ENCODE measurements at regions not wholly inside any gene's neighbourhood (a gene's known extent, or its start where the extent isn't known, plus 50 kb on each side); places are given as distances from the start of the nearest gene placed in this dataset.

- H3K4me1 ChIP-seq (ENCODE audit: control insufficient read depth, extremely low read depth, insufficient read depth, low read length) = peaks cover 21% of the 10 kb centered on the region
- H3K27me3 ChIP-seq (ENCODE audit: control insufficient read depth, extremely low read depth, insufficient read depth, low read length) = no peaks in the 10 kb centered on the region
- no peak for TF ChIP-seq EZH2 (IDR thresholded peaks at IDR 0.05; ENCODE audit: low read length)
- TF ChIP-seq CTCF (optimal IDR thresholded peaks at IDR 0.05 in 1 of 3, IDR thresholded peaks at IDR 0.05 in 1 of 3, conservative IDR thresholded peaks at IDR 0.05 in 1 of 3; ENCODE audit: extremely low read depth in 1 of 3, insufficient read depth in 2 of 3, low read length in 3 of 3) = no peak
- H3K9me1 ChIP-seq (ENCODE audit: control insufficient read depth, extremely low read depth, insufficient read depth, low read length) = no peaks in the 10 kb centered on the region
- H3K27ac ChIP-seq (ENCODE audit: control insufficient read depth, insufficient read depth, low read length) = peak overlapping the region; percentile 99
- H3K4me3 ChIP-seq (ENCODE audit: control insufficient read depth in 2 of 3, extremely low read depth in 1 of 3, insufficient read depth in 2 of 3, low read depth in 1 of 3, low read length in 3 of 3) = no peak overlapping the region
- no peak overlapping the region for H2AFZ ChIP-seq (ENCODE audit: control insufficient read depth, low read length)
- H3K9ac ChIP-seq (ENCODE audit: control insufficient read depth, extremely low read depth, insufficient read depth, low read length) = no peak overlapping the region
- no peak overlapping the region for H3K4me2 ChIP-seq (ENCODE audit: control insufficient read depth, extremely low read depth, insufficient read depth, low read depth, low read length)
- H3K79me2 ChIP-seq (ENCODE audit: control insufficient read depth, insufficient read depth, low read length) = no peaks in the 10 kb centered on the region
- H4K20me1 ChIP-seq (ENCODE audit: control insufficient read depth, extremely low read depth, insufficient read depth, low read length) = no peaks in the 10 kb centered on the region
- no peak for DNase-seq (ENCODE audit: low read depth, low spot score)
- H3K36me3 ChIP-seq (ENCODE audit: control insufficient read depth in 2 of 2, extremely low read depth in 1 of 2, insufficient read depth in 2 of 2, low read length in 2 of 2) = no peaks in the 10 kb centered on the region
- dilution Hi-C loops (cut with MboI; ENCODE audit: extremely low pct_ligation_motif_present, low sequenced_read_pairs) = no loop called here
- FAIRE-seq = no peak
- H3K9me3 ChIP-seq (ENCODE audit: control insufficient read depth, low read depth, low read length) = no peaks in the 10 kb centered on the region
Observed at GRCh38 chr4:81634165-81634564, 162.5 kb upstream of the RASGEF1B start.

- Histone ChIP-seq H3K36me3 (ENCODE audit: control insufficient read depth in 2 of 2, extremely low read depth in 1 of 2, insufficient read depth in 2 of 2, low read length in 2 of 2) (no peaks in the 10 kb centered on the region), H2AFZ (ENCODE audit: control insufficient read depth, low read length) (no peak overlapping the region), H3K27ac (ENCODE audit: control insufficient read depth, insufficient read depth, low read length) (peak overlapping the region; percentile 99), H3K79me2 (ENCODE audit: control insufficient read depth, insufficient read depth, low read length) (no peaks in the 10 kb centered on the region), H3K4me1 (ENCODE audit: control insufficient read depth, extremely low read depth, insufficient read depth, low read length) (peaks cover 21% of the 10 kb centered on the region), H3K27me3 (ENCODE audit: control insufficient read depth, extremely low read depth, insufficient read depth, low read length) (no peaks in the 10 kb centered on the region), H3K9me3 (ENCODE audit: control insufficient read depth, low read depth, low read length) (no peaks in the 10 kb centered on the region), H4K20me1 (ENCODE audit: control insufficient read depth, extremely low read depth, insufficient read depth, low read length) (no peaks in the 10 kb centered on the region), H3K4me2 (ENCODE audit: control insufficient read depth, extremely low read depth, insufficient read depth, low read depth, low read length) (peak overlapping the region; percentile 68), H3K9ac (ENCODE audit: control insufficient read depth, extremely low read depth, insufficient read depth, low read length) (peak overlapping the region; percentile 73), H3K4me3 (ENCODE audit: control insufficient read depth in 2 of 3, extremely low read depth in 1 of 3, insufficient read depth in 2 of 3, low read depth in 1 of 3, low read length in 3 of 3) (peak overlapping the region in 1 of 3 experiments; percentile 39), H3K9me1 (ENCODE audit: control insufficient read depth, extremely low read depth, insufficient read depth, low read length) (no peaks in the 10 kb centered on the region)
- DNase-seq (ENCODE audit: low read depth, low spot score) (peak; percentile 82), FAIRE-seq (peak; percentile 69)
- dilution Hi-C loops (cut with MboI; ENCODE audit: extremely low pct_ligation_motif_present, low sequenced_read_pairs) = no loop called here
- TF ChIP-seq EZH2 (IDR thresholded peaks at IDR 0.05; ENCODE audit: low read length) = no peak
- no peak for TF ChIP-seq CTCF (optimal IDR thresholded peaks at IDR 0.05 in 1 of 3, IDR thresholded peaks at IDR 0.05 in 1 of 3, conservative IDR thresholded peaks at IDR 0.05 in 1 of 3; ENCODE audit: extremely low read depth in 1 of 3, insufficient read depth in 2 of 3, low read length in 3 of 3)
Observed at GRCh38 chr4:81632581-81633299, 161.0 kb upstream of the RASGEF1B start.

Data from keratinocyte (primary cell).